Fibroblast of mammary gland (primary cell): ENCODE measurements at regions not wholly inside any gene's neighbourhood (a gene's known extent, or its start where the extent isn't known, plus 50 kb on each side); places are given as distances from the start of the nearest gene placed in this dataset.

ENCODE experiments used
- DNase-seq: peaks from one replicate; pipeline ENCODE4 v3.0.0-alpha.2; 2010; ENCODE audit warnings: low read depth
- H3K4me3 ChIP-seq: 2 replicates; pipeline ENCODE4 v1.5.1; 2011; ENCODE audit warnings: low read depth, mild to moderate bottlenecking, low read length, moderate library complexity; ENCODE audit not compliant: control insufficient read depth
- CTCF ChIP-seq: conservative IDR thresholded peaks from 2 replicates; pipeline ENCODE4 v1.5.1; 2011; ENCODE audit warnings: low read depth, low read length, inconsistent platforms; ENCODE audit not compliant: control insufficient read depth, insufficient read depth

- no peak overlapping the region for H3K4me3 ChIP-seq
- DNase-seq, result no peak
- TF ChIP-seq CTCF, result no peak
These were observed 97.4 kb upstream of the CHRM3 start for GRCh38 chr1:239288820-239289554.

GRCh38 chr1:239287296-239287695 lies 99.1 kb upstream of the CHRM3 start:
- no peak for DNase-seq
- H3K4me3 ChIP-seq, result no peak overlapping the region
- no peak for TF ChIP-seq CTCF

GRCh38 chr1:239283216-239283615 lies 103.2 kb upstream of the CHRM3 start:
- DNase-seq, result no peak
- H3K4me3 ChIP-seq, result no peak overlapping the region
- no peak for TF ChIP-seq CTCF

- H3K4me3 ChIP-seq, result no peak overlapping the region
- no peak for TF ChIP-seq CTCF
- DNase-seq, result no peak
These were observed 104.0 kb upstream of the CHRM3 start for GRCh38 chr1:239282411-239282810.

GRCh38 chr1:239276051-239276450 lies 110.3 kb upstream of the CHRM3 start:
- H3K4me3 ChIP-seq, result no peak overlapping the region
- TF ChIP-seq CTCF, result no peak
- no peak for DNase-seq

GRCh38 chr1:239274242-239274830 lies 112.0 kb upstream of the CHRM3 start:
- no peak overlapping the region for H3K4me3 ChIP-seq
- no peak for TF ChIP-seq CTCF
- no peak for DNase-seq
